HG02970 (cell line): ENCODE measurements at regions not wholly inside any gene's neighbourhood (a gene's known extent, or its start where the extent isn't known, plus 50 kb on each side); places are given as distances from the start of the nearest gene placed in this dataset.

Experiments
- ATAC-seq: cut with Tn5 transposase; IDR thresholded peaks from one replicate; pipeline ENCODE4 v1.9.1; 2021; ENCODE audit warnings: mild to moderate bottlenecking, moderate library complexity, moderate number of reproducible peaks; ENCODE audit not compliant: unreplicated experiment, low FRiP score

GRCh38 chr17:72338304-72338703 lies 217.5 kb downstream of the SOX9 start:
- ATAC-seq: no peak

DNA sequence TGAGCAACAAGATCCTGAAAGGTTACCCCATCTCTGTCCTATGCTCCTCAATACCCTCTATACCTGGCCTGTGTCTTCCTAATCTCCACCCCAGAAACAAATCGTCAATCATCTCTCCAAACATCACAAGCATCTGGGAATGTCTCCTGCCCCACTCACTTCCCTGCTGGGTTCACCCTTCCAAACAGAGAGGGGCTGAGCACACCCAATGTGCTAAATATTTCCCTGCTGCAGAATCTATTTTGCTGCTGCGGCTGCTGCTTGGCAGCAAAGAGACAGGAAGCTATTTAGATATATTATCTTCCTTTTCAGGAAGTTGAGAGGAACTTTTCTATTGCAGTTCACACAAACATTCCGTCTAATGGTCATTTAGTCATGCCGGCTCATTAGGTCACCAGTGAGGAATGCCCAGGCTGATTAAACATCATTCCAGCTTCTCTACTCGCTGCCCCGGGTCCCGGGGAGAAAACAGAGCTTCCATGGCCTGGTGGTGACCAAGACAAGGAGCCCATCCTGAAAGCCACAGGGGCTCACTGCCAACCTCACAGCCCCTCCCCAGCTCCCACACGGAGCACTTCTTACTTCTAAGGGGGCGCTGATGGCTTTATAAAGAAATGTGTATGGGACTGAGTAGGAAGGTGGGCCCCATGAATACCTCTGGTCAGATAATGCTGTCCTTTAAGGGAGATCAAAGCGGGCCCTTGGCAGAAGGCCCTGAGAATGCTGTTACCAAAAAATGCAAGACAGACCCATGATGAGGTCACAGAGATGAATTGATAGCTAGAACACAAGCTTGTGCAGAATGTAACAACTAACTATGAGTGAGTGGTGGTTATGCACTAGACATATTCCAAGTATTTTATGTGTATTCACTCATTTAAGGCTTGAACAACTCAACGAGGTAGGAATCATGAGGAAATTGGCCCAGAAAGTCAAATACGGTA lies 218.3 kb downstream of the SOX9 start:
- ATAC-seq: no peak

GRCh38 chr17:72340836-72341235 lies 220.0 kb downstream of the SOX9 start:
- no peak for ATAC-seq

GRCh38 chr17:72342061-72342460 lies 221.2 kb downstream of the SOX9 start:
- ATAC-seq: no peak

GRCh38 chr17:72342627-72343527 lies 222.1 kb downstream of the SOX9 start:
- no peak for ATAC-seq

- ATAC-seq: no peak
These were observed 223.1 kb downstream of the SOX9 start for GRCh38 chr17:72343911-72344310.

DNA sequence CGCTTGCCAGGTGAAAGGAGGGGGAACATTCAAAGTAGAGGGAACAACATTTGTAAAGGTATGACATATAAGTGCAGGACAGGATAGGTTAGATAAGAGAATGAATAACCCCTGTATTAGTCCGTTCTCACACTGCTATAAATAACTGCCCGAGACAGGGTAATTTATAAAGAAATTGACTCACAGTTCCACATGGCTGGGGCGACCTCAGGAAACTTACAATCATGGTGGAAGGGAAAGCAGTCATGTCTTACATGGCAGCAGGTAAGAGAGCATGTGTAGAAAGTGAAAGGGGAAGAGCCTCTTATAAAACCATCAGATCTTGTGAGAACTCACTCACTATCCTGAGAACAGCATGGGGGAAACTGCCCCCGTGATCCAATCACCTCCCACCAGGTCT lies 223.8 kb downstream of the SOX9 start:
- no peak for ATAC-seq

- ATAC-seq: no peak
These were observed 224.3 kb downstream of the SOX9 start for GRCh38 chr17:72345088-72345487.

DNA sequence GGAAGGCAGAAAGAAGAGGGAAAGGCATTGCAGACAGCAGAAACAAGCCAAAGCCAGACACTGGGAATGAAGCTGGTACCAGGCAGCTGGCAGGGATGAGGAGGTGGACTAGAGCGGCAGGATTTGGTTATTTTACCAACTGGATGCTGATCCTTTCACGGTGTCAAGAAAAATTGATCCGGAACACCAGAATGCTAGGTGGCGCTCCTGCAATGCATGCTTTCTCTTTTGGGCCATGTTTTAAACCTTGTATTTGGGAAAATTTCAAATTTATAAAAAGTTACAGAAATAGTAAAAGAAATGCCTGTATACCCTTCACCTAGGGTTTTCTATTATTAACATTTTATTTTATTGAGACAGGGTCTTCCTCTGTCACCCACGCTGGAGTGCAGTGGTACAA lies 224.7 kb downstream of the SOX9 start:
- no peak for ATAC-seq

DNA sequence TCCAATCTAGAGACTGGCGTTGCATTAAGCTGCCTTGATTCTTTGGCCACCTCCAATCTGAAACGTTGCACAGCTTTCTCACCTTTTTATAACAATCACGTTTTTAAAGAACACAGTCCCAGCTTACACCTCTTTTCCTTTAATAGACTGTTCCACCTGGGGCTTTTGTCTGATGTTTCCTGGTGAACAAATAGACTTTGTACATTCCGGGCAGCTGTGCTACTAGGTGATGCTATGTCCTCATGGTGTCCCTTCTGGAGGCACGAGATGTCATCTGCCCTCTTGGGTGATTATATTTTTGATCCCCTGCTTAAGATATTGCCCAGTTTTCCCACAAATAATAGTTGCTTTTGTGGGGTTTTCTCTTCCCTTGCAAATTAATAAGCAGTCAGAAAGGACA lies 225.5 kb downstream of the SOX9 start:
- ATAC-seq: no peak

DNA sequence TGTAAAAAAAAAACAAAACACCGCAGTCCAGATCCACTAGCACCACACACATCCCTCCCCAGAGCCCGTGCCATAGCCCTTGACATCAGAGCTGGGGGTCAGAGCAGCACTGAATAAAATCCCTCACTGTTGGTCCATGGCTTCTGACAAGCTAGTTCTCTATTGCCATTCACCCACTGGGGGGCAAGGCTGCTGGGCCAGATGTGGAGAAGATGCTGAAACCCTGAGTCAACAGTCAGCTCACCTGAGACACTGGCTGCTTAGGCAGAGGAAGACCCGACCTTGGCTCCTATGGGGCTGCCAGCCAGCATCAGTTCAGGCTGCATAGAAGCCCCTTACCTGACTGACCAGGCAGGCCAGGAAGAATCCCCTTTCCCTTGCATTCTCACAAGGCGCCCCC lies 228.2 kb downstream of the SOX9 start:
- ATAC-seq: no peak

DNA sequence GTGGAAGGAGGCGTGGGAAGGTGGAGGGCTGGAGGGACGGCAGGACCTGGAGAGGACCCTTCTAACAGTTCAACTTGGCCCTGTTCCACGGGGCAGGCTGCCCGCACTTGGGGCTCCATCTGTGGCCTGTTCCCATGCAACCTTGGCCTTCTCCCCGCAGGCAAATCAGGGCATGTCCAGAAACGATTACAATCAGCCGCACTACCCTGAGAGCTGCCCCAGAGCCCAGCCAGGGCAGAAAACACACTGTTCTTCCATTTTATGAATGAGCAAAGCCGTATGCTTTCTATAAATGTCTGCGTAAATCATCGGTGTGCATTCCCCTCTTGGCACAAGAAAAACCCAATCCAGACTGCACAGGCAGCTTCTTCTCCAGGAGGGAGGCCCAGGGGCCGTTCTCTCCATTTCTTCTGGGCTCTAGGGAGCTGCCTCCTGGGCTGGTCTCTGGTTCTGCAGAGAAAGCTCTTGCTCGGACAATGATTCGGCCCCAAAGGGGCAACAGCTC lies 228.7 kb downstream of the SOX9 start:
- no peak for ATAC-seq

DNA sequence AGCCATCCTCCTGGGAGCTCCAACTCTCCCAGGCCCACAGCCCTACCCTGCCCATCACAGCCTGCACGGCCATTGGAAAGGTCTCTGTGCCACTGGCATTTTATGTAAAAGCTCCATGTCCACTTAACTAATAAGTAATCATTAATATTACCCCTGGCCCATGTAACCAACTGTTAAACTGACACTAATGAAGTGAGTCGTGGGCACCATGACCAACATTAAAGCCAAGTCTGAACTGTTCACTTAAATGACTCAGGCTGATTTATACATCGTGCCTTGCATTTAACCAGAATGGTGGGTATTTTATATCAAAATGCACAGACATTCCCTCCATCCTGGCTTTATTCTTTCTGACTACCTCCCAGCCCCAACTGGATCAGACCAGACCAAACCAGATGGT lies 229.3 kb downstream of the SOX9 start:
- no peak for ATAC-seq

GRCh38 chr17:72351365-72351764 lies 230.5 kb downstream of the SOX9 start:
- no peak for ATAC-seq

DNA sequence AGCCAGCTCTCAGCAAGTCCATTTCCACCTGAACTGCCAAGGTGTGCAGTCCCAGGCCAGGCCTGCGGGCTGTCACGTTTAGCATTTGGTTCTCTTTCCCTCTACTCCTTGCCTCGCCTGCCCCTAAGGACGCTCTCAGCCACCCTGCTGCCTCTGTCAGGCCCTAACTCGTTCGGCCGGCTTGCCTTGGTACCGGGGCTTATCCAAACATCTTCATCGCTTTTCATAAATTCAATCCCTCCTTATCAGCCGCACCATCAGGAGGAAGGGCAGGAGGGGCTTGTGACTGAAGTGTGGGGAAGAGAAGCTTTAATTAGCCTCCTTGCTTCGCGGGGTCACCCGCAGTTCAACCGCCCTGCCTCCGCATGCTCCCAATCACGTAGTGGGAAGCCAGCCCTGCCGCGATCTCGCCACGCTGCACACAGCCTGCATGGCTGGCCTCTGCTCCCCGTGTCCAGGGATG lies 231.1 kb downstream of the SOX9 start:
- no peak for ATAC-seq

DNA sequence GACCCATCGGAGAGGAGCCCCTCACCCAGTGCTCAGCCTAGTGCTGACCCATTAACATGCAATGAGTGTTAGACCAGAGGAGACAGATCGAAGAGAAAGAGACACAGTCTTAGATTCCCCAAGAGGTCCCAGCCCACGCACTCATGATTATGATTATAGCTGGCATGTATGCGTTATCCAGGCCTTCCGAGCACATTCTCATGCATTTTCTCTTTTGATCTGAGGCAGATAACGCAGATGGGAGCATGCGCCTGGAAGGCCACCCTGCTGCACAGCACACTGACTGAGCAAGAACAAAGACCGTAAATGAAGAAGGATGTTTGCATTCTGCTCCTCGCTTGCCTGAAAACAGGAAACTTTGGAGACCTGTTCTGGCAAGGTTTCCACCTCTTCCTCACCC lies 232.7 kb downstream of the SOX9 start:
- ATAC-seq: no peak

DNA sequence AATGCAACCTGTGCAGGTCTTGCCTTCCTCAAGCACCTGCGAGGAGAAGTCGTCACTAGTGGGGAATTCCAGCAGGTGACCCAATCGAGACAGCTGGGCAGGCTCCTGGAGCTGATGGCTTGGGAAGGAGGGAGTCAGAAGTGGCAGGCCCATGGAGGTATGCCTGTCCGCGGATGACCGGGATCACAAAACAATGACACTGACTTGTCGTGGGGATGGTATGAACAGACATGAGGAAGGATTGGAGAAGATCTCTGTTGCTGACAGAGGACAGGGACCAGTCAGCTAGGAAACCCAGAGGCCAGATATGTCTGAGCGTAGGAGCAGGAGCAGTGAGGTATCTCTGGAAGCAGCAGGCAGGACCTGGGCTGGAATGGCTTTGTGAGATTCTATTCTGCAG lies 233.3 kb downstream of the SOX9 start:
- ATAC-seq: no peak

GRCh38 chr17:72357764-72358365 lies 237.0 kb downstream of the SOX9 start:
- no peak for ATAC-seq

- ATAC-seq: no peak
These were observed 237.6 kb downstream of the SOX9 start for GRCh38 chr17:72358465-72358864.

- ATAC-seq: no peak
These were observed 238.5 kb downstream of the SOX9 start for GRCh38 chr17:72359274-72359673.

GRCh38 chr17:72359811-72360210 lies 239.0 kb downstream of the SOX9 start:
- ATAC-seq: no peak
